Endothelial cell of umbilical vein (primary cell): ENCODE measurements at regions not wholly inside any gene's neighbourhood (a gene's known extent, or its start where the extent isn't known, plus 50 kb on each side); places are given as distances from the start of the nearest gene placed in this dataset.

ENCODE experiments used
- BruUV-seq: library from RNA; stranded (reverse); fragments of 400-500 nt; replicated peaks from 2 replicates; lab custom pipeline; 2021; lab: Mats Ljungman, UMichigan
- CTCF ChIA-PET: fragments of 300-600, 350-600 bp; sonication (Branson Sonifier 250); formaldehyde crosslinking; loops from one replicate; lab custom pipeline; 2021; ENCODE audit warnings: antibody characterized with exemption, inconsistent platforms; lab: Charles Lee
- POLR2A ChIA-PET: fragments of 300-600, 350-600 bp; sonication (Branson Sonifier 250); formaldehyde crosslinking; loops from one replicate; lab custom pipeline; 2021; ENCODE audit warnings: antibody characterized with exemption, inconsistent platforms; lab: Charles Lee
- DNase-seq: peaks from one replicate; pipeline ENCODE4 v3.0.0-alpha.2; 2011; ENCODE audit warnings: low read depth, low spot score
- FAIRE-seq: peaks from 2 replicates; lab custom pipeline; 2011; peaks lifted over from hg19 to GRCh38; lab: Jason Lieb, UNC
- H2AFZ ChIP-seq: 2 replicates; pipeline ENCODE4 v1.6.0; 2012; ENCODE audit warnings: low read depth, low read length, control low read depth, inconsistent platforms
- H3K27ac ChIP-seq: 2 replicates; pipeline ENCODE4 v1.5.1; 2011; ENCODE audit warnings: low read depth, mild to moderate bottlenecking, control low read depth, low read length, moderate library complexity; ENCODE audit not compliant: insufficient read depth
- H3K27me3 ChIP-seq, 2 experiments: 2 replicates each; pipeline versions ENCODE4 v1.6.0 to v1.6.1; 2011; ENCODE audit warnings: low read length in 2 of 2, mixed read lengths in 1 of 2; ENCODE audit not compliant: control insufficient read depth in 2 of 2, insufficient read depth in 2 of 2
- H3K36me3 ChIP-seq, 2 experiments: 2 replicates in 1 of 2; 3 replicates in 1 of 2; pipeline ENCODE4 v1.5.1; 2011; ENCODE audit warnings: low read length in 2 of 2, mild to moderate bottlenecking in 1 of 2, moderate library complexity in 1 of 2; ENCODE audit not compliant: control insufficient read depth in 2 of 2, insufficient read depth in 2 of 2; ENCODE audit errors: extremely low read depth in 1 of 2
- H3K4me1 ChIP-seq: 3 replicates; pipeline ENCODE4 v1.5.1; 2011; ENCODE audit warnings: mild to moderate bottlenecking, low read length; ENCODE audit not compliant: control insufficient read depth, insufficient read depth; ENCODE audit errors: extremely low read depth
- H3K4me2 ChIP-seq: 2 replicates; pipeline ENCODE4 v1.6.1; 2011; ENCODE audit warnings: low read length, control low read depth, mixed read lengths; ENCODE audit not compliant: insufficient read depth
- H3K4me3 ChIP-seq, 3 experiments: fragments of 200-600 bp in 1 of 3; sonication (generic), shearing (Covaris generic) in 1 of 3; replicated peaks in 1 of 3; 2 replicates each; pipeline ENCODE4 v1.5.1; 2011 to 2016; ENCODE audit warnings: control low read depth in 3 of 3, low read length in 3 of 3, mild to moderate bottlenecking in 2 of 3, inconsistent platforms in 1 of 3, low read depth in 1 of 3, moderate library complexity in 1 of 3; ENCODE audit not compliant: insufficient read depth in 1 of 3
- H3K79me2 ChIP-seq: 2 replicates; pipeline ENCODE4 v1.6.0; 2012; ENCODE audit warnings: low read length, inconsistent platforms; ENCODE audit not compliant: control insufficient read depth, insufficient read depth
- H3K9ac ChIP-seq: replicated peaks from 2 replicates; pipeline ENCODE3; 2011; ENCODE audit warnings: low read length, control low read depth; ENCODE audit not compliant: insufficient read depth; ENCODE audit errors: extremely low read depth
- H3K9me1 ChIP-seq: replicated peaks from 3 replicates; pipeline ENCODE4 v1.6.0; 2011; ENCODE audit warnings: mild to moderate bottlenecking, low read length; ENCODE audit not compliant: control insufficient read depth, insufficient read depth; ENCODE audit errors: extremely low read depth
- H3K9me3 ChIP-seq: replicated peaks from 2 replicates; pipeline ENCODE4 v1.5.1; 2012; ENCODE audit warnings: low read length, inconsistent platforms; ENCODE audit not compliant: control insufficient read depth, insufficient read depth
- H4K20me1 ChIP-seq: replicated peaks from 2 replicates; pipeline ENCODE3; 2011; ENCODE audit warnings: mild to moderate bottlenecking, low read length; ENCODE audit not compliant: control insufficient read depth, insufficient read depth; ENCODE audit errors: extremely low read depth
- CTCF ChIP-seq, 2 donors: IDR thresholded peaks; 1 replicate in 1 of 2; 2 replicates in 1 of 2; pipeline ENCODE4 v1.5.1; 2011; ENCODE audit warnings: low read length in 2 of 2, mild to moderate bottlenecking in 2 of 2, moderate library complexity in 2 of 2, control low read depth in 1 of 2, inconsistent platforms in 1 of 2, low read depth in 1 of 2; ENCODE audit not compliant: insufficient read depth in 1 of 2; ENCODE audit errors: extremely low read depth in 1 of 2
- EZH2 ChIP-seq: IDR thresholded peaks from 2 replicates; pipeline ENCODE4 v1.6.1; 2012; ENCODE audit warnings: borderline replicate concordance, low read depth, mild to moderate bottlenecking, moderate library complexity, low read length, inconsistent platforms; ENCODE audit not compliant: severe bottlenecking
- FOS ChIP-seq: IDR thresholded peaks from 2 replicates; pipeline ENCODE4 v1.6.1; 2011; ENCODE audit warnings: mild to moderate bottlenecking, low read length, moderate library complexity, borderline replicate concordance; ENCODE audit not compliant: insufficient read depth
- GATA2 ChIP-seq: IDR thresholded peaks from 2 replicates; pipeline ENCODE4 v1.7.0; 2011; ENCODE audit warnings: low read depth, mild to moderate bottlenecking, moderate library complexity, mixed read lengths, low read length; ENCODE audit not compliant: insufficient read length, insufficient read depth
- JUN ChIP-seq: IDR thresholded peaks from 2 replicates; pipeline ENCODE4 v1.6.1; 2011; ENCODE audit warnings: borderline replicate concordance, low read depth; ENCODE audit not compliant: insufficient read length, insufficient read depth
- MAX ChIP-seq: IDR thresholded peaks from 2 replicates; pipeline ENCODE4 v1.6.1; 2011; ENCODE audit not compliant: insufficient read depth, insufficient read length
- MYC ChIP-seq: IDR thresholded peaks from one replicate; pipeline ENCODE4 v1.6.1; 2011; ENCODE audit warnings: mild to moderate bottlenecking, low read depth, low read length
- POLR2A ChIP-seq: IDR thresholded peaks from 2 replicates; pipeline ENCODE4 v1.6.1; 2012; ENCODE audit warnings: low read depth, mild to moderate bottlenecking, control low read depth, low read length
- POLR2AphosphoS5 ChIP-seq: IDR thresholded peaks from 2 replicates; pipeline ENCODE4 v1.6.1; 2012; ENCODE audit warnings: low read depth, mild to moderate bottlenecking, control low read depth, low read length, moderate library complexity; ENCODE audit not compliant: insufficient read depth
- dilution Hi-C: fragments of 300-500 bp; cut with MboI; formaldehyde crosslinking; loops from one replicate; pipeline ENCODE4 v1.15.0; 2019; ENCODE audit warnings: low sequenced_read_pairs; ENCODE audit not compliant: extremely low pct_ligation_motif_present
- intact Hi-C: fragments of 100-400 bp; cut with micrococcal nuclease; formaldehyde crosslinking; loops from one replicate; pipeline ENCODE4 v1.10.0; 2022

- Histone ChIP-seq H2AFZ (no peak overlapping the region), H3K9ac (no peak overlapping the region), H3K9me3 (no peaks in the 10 kb centered on the region), H3K4me2 (no peak overlapping the region), H3K27ac (no peak overlapping the region), H3K4me1 (no peaks in the 10 kb centered on the region), H3K9me1 (no peaks in the 10 kb centered on the region), H3K36me3 (no peaks in the 10 kb centered on the region), H4K20me1 (no peaks in the 10 kb centered on the region), H3K27me3 (no peaks in the 10 kb centered on the region), H3K4me3 (no peak overlapping the region), H3K79me2 (no peaks in the 10 kb centered on the region)
- BruUV-seq = no TSS peak
- FAIRE-seq = no peak
- DNase-seq = no peak
- TF ChIP-seq GATA2 = no peak
- TF ChIP-seq POLR2AphosphoS5 = no peak
- no peak for TF ChIP-seq POLR2A
- no peak for TF ChIP-seq MYC
- no peak for TF ChIP-seq CTCF (IDR thresholded peaks at IDR 0.05; ENCODE audit: extremely low read depth in 1 of 2, insufficient read depth in 1 of 2, low read depth in 1 of 2, low read length in 2 of 2)
- TF ChIP-seq MAX = no peak
- no peak for TF ChIP-seq JUN
- TF ChIP-seq EZH2 = no peak
- TF ChIP-seq FOS = no peak
- dilution Hi-C loops (no loop called here), intact Hi-C loops (no loop called here)
- POLR2A ChIA-PET = no interaction called here
- CTCF ChIA-PET = no interaction called here
Observed at GRCh38 chr18:66734451-66734850, 130.6 kb upstream of the CDH19 start.
